Suprapubic skin (tissue), 3 donors: ENCODE measurements at regions not wholly inside any gene's neighbourhood (a gene's known extent, or its start where the extent isn't known, plus 50 kb on each side); places are given as distances from the start of the nearest gene placed in this dataset.

Source experiments
- EP300 ChIP-seq: sonication (generic); formaldehyde crosslinking; IDR thresholded peaks from one replicate; pipeline ENCODE4 v1.6.1; 2017; ENCODE audit warnings: antibody characterized with exemption
- POLR2A ChIP-seq, 2 donors: fragments of 450-650 bp; IDR thresholded peaks; one replicate each; pipeline ENCODE4 v1.6.1; 2017; ENCODE audit warnings: antibody characterized with exemption in 2 of 2, mild to moderate bottlenecking in 2 of 2, moderate library complexity in 2 of 2
- TF ChIP-seq, protein P1 (sequence below), 2 donors: fragments of 200-600 bp in 1 of 2; fragments of 450-650 bp in 1 of 2; sonication (generic) in 1 of 2; IDR thresholded peaks; one replicate each; pipeline ENCODE4 v1.5.1; 2016 to 2019; ENCODE audit warnings: antibody characterized with exemption in 2 of 2, mild to moderate bottlenecking in 1 of 2, moderate library complexity in 1 of 2

- TF ChIP-seq EP300 (no peak), POLR2A (IDR thresholded peaks at IDR 0.05) (no peak)
- TF ChIP-seq, protein P1, sequence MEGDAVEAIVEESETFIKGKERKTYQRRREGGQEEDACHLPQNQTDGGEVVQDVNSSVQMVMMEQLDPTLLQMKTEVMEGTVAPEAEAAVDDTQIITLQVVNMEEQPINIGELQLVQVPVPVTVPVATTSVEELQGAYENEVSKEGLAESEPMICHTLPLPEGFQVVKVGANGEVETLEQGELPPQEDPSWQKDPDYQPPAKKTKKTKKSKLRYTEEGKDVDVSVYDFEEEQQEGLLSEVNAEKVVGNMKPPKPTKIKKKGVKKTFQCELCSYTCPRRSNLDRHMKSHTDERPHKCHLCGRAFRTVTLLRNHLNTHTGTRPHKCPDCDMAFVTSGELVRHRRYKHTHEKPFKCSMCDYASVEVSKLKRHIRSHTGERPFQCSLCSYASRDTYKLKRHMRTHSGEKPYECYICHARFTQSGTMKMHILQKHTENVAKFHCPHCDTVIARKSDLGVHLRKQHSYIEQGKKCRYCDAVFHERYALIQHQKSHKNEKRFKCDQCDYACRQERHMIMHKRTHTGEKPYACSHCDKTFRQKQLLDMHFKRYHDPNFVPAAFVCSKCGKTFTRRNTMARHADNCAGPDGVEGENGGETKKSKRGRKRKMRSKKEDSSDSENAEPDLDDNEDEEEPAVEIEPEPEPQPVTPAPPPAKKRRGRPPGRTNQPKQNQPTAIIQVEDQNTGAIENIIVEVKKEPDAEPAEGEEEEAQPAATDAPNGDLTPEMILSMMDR (IDR thresholded peaks at IDR 0.05): no peak
Measured at GRCh38 chr9:22997923-22998322, 551.3 kb downstream of the DMRTA1 start.
